HG03139 (cell line): ENCODE measurements at regions not wholly inside any gene's neighbourhood (a gene's known extent, or its start where the extent isn't known, plus 50 kb on each side); places are given as distances from the start of the nearest gene placed in this dataset.

Experiments
- ATAC-seq: cut with Tn5 transposase; IDR thresholded peaks from one replicate; pipeline ENCODE4 v1.9.1; 2021; ENCODE audit not compliant: unreplicated experiment

GRCh38 chr5:1952444-1953099 is 69.8 kb upstream of the IRX4 start:
- no peak for ATAC-seq

GRCh38 chr5:1952021-1952420 is 69.3 kb upstream of the IRX4 start:
- no peak for ATAC-seq

DNA sequence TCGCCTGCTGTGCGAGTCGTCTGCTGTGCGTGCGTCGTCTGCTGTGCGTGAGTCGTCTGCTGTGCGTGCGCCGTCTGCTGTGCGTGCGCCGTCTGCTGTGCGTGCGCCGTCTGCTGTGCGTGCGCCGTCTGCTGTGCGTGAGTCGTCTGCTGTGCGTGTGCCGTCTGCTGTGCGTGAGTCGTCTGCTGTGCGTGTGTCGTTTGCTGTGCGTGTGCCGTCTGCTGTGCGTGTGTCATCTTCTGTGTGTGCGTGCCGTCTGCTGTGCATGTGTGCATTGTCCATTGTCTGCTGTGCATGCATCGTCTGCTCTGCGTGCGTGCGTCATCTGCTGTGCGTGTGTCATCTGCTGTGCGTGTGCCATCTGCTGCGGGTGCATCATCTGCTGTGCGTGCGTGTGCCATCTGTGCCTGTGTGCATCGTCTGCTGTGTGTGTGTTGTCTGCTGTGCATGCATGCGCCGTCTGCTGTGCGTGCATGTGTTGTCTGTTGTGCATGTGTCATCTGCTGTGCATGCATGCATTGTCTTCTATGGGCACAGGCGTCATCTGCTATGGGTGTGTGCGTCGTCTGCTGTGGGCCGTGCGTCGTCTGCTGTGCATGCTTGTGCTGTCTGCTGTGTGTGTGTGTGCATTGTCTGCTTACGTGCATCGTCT is 68.6 kb upstream of the IRX4 start:
- no peak for ATAC-seq

DNA sequence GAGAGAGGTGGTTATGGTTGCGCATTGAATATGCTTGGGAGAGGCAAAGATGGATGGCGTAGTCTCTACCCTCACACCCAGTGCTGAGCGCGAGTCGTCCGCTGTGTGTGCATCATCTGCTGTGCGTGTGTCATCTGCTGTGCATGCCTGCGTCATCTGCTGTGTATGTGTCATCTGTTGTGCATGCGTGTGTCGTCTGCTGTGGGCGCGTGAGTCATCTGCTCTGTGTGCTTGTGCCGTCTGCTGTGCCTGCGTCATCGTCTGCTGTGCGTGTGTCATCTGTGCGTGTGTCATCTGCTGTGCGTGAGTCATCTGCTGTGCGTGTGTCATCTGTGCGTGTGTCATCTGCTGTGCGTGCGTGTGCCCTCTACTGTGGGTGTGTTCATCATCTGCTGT is 68.0 kb upstream of the IRX4 start:
- ATAC-seq: no peak

- no peak for ATAC-seq
Observed at GRCh38 chr5:1950096-1950707, 67.5 kb upstream of the IRX4 start.

GRCh38 chr5:1949253-1949652 is 66.5 kb upstream of the IRX4 start:
- no peak for ATAC-seq

DNA sequence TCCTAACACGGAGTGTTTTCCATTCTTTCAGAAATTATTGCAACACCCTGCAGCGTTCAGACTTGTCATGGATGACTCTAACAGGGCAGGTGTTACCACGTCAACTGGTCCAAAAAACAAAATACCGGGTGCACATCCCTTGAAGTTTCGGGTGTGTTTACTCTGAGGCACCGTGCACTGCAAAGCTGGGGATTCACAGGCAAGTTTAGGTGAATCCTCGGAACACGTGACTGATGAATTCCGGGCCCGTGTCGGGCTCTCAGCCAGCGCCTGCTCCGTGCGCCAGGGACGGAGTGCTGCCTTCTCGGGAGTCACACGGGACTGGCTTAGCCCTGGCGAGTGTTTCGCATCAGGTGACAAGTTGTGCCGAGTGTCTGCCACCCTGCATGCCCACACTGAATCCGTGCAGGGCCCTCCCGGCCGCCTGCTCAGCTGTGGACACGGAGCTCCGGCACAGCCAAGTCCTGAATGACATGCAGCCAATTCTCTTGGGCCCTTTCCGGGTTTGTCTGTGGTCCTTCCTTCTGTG is 66.0 kb upstream of the IRX4 start:
- ATAC-seq: no peak

DNA sequence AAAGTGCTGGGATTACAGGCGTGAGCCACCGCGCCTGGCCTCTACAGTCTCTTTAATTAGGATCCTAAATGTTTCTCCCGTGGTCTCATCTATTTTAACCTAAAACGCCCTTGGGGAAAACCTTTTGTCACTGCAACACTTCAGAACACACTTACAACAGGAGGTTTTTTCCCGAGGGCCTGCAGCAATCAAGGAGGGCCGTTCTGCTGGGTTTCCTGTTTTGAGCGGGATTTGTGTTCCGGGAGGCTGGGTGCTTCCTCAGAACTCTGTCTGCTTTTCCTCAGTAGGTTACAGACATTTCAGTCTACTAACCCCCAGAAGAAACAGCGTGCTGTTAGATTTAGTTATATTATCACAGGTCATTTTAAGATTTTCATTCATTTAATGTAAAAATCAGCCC is 65.4 kb upstream of the IRX4 start:
- ATAC-seq: no peak

- ATAC-seq: no peak
Observed at GRCh38 chr5:1946776-1947175, 64.1 kb upstream of the IRX4 start.

- no peak for ATAC-seq
Observed at GRCh38 chr5:1946122-1946677, 63.5 kb upstream of the IRX4 start.

GRCh38 chr5:1945606-1946005 is 62.9 kb upstream of the IRX4 start:
- no peak for ATAC-seq

GRCh38 chr5:1944408-1944807 is 61.7 kb upstream of the IRX4 start:
- ATAC-seq: no peak

- no peak for ATAC-seq
Observed at GRCh38 chr5:1943481-1943880, 60.8 kb upstream of the IRX4 start.

- ATAC-seq: no peak
Observed at GRCh38 chr5:1942630-1943029, 59.9 kb upstream of the IRX4 start.

GRCh38 chr5:1942158-1942557 is 59.4 kb upstream of the IRX4 start:
- ATAC-seq: no peak

DNA sequence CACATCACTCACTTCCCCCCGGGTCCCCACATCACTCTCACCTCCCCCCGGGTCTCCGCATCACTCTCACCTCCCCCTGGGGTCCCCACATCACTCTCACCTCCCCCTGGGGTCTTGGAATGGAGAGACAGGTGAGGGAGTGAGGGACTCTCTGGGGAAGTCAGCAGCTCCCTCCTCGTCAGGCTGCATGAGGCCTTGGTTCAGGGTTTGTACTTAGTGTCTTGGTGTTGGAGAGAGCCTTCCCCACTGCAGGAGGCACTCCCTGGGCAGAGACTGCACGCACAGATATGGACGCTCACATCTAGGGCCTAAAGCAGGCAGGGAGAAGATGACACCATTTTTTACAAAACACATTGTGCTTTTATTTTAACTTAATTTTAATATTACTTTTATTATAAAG is 56.5 kb upstream of the IRX4 start:
- ATAC-seq: no peak

GRCh38 chr5:1938310-1939000 is 55.7 kb upstream of the IRX4 start:
- no peak for ATAC-seq

DNA sequence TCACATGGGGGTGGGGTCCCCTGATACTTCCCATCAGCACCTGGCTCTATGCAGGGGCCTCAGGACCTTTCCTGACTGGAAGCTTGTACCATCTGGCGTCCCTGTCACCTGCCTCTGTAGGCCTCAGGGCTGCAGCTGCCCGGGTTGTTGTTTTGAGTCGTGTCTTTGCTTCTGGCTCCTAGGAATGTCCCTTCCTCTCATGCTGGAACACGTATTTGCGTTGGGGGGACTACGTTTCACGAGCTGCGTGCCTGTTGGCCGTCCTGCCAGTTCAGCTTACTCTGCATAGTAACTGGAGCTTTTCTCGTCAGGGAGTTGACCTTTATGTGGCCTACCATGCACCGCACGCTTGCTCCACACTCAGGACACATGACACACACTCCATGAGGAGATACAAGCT is 54.9 kb upstream of the IRX4 start:
- no peak for ATAC-seq

DNA sequence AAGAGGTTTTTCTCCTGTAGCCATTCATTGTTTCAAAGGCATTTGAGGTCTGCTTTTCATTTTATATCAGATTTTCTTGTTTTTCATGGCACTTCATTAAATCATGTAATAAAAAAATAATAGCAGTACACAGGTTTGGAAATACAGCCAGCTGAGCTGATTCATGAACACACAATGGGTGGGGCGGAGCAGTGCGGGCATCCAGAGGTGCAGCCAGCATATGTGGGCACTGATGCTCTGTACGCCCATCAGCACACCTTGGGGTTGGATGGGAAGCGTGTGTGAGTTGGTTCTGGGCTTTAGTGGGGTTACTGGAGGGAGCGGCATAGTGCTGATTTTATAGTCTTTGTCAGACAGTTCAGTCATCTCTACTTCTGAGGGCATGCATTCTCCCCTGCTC is 54.2 kb upstream of the IRX4 start:
- ATAC-seq: no peak

GRCh38 chr5:1936413-1936812 is 53.7 kb upstream of the IRX4 start:
- no peak for ATAC-seq

GRCh38 chr5:1934801-1935429 is 52.2 kb upstream of the IRX4 start:
- no peak for ATAC-seq
